GM18508 (cell line): ENCODE measurements at regions not wholly inside any gene's neighbourhood (a gene's known extent, or its start where the extent isn't known, plus 50 kb on each side); places are given as distances from the start of the nearest gene placed in this dataset.
"Not testable (repeated sequence)": the region's sequence is repeated elsewhere in the genome, so short reads cannot be mapped to it uniquely, and the experiment has no call there.

Experiments used
- ATAC-seq: cut with Tn5 transposase; IDR thresholded peaks from one replicate; pipeline ENCODE4 v1.9.1; 2021; ENCODE audit warnings: moderate number of reproducible peaks; ENCODE audit not compliant: insufficient read depth, unreplicated experiment

DNA sequence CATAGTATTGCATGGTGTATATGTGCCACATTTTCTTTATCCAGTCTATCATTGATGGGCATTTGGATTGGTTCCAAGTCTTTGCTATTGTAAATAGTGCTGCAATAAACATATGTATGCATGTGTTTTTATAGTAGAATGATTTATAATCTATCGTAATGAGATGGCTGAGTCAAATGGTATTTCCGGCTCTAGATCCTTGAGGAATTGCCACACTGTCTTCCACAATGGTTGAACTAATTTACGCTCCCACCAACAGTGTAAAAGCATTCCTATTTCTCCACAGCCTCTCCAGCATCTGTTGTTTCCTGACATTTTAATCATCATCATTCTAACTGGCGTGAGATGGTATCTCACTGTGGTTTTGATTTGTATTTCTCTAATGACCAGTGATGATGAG, 608.5 kb upstream of the SEMA6D start:
- not testable (repeated sequence) for ATAC-seq

DNA sequence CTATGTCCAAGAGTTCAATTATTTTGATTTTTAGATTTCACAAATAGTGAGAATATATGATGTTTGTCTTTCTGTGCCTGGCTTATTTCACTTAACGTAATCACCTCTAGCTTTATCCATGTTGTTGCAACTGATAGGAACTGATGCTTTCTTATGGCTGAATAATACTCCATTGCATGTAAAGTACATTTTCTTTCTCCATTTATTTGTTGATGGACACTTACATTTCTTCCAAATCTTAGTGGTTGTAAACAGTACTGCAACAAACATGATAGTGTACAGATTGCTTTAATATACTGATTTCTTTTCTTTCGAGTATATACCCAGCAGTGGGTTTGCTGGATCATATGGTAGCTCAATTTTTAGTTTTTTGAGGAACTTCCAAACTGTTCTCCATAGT, 600.6 kb upstream of the SEMA6D start:
- ATAC-seq = no peak

DNA sequence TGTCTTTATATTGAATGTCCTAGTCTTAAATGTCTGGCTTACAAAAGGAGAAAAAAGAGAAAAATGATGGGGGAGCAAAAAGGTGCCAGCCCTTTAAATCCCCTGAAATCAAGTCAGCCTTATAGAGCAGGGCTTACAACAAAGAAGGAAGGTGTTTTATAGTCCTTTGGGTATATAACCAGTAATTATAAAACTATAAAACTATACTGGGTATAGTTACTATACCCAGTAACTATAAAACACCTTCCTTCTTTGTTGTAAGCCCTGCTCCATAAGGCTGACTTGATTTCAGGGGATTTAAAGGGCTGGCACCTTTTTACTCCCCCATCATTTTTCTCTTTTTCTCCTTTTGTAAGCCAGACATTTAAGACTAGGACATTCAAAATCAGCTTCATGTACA, 598.0 kb upstream of the SEMA6D start:
- ATAC-seq = no peak

DNA sequence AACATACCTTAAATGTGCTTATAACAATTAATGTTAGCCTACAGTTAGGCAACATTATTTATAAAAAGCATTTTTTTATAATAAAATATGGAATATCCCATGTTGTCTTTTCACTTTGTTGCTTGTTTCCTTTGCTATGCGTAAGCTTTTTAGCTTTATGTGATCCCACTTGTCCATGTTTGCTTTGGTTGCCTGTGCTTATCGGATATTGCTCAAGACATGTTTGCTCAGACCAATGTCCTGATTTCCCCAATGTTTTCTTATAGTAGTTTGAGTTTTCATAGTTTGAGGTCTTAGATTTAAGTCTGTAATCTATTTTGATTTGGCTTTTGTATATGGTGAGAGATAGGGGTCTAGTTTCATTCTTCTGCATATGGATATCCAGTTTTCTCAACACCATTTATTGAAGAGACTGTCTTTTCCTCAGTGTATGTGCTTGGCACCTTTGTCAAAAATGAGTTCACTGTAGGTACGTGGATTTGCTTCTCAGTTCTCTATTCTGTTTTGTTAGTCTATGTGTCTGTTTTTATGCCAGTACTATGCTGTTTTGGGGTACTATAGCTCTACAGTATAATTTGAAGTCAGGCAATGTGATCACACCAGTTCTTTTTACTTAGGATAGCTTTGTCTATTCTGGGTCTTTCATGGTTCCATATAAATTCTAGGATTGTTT, 592.7 kb upstream of the SEMA6D start:
- no peak for ATAC-seq

DNA sequence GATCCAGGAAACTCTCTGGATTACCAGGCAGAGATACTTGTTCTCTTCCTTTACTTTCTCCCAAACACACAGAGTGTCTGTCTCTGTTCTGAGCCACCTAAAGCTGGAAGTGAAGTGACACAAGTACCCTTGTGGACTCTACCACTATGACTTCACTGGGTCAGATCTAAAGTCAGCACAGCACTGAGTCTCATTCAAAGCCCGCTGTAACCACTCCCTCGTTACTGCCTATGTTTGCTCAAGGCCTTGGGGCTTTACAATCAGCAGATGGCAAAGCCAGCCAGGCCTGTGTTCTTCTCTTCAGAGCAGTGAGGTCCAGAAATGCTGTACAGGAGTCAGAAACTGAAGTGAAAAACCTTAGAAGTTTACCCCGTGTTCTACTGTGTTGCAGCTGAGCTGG, 588.3 kb upstream of the SEMA6D start:
- ATAC-seq = no peak

DNA sequence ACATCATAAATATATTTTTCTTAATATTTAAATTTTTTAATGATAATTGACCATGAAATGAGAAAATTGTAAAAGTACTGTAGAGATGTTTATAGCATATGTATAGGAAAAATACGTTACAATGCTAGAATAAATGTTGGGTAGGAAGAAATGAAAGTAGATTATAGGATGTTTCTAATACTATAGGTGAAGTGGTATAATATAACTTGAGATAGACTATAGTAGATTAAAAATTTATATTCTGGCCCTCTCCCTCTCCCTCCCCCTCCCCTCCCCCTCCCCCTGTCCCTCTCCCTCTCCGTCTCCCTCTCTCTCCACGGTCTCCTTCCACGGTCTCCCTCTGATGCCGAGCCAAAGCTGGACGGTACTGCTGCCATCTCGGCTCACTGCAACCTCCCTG, 585.9 kb upstream of the SEMA6D start:
- not testable (repeated sequence) for ATAC-seq

DNA sequence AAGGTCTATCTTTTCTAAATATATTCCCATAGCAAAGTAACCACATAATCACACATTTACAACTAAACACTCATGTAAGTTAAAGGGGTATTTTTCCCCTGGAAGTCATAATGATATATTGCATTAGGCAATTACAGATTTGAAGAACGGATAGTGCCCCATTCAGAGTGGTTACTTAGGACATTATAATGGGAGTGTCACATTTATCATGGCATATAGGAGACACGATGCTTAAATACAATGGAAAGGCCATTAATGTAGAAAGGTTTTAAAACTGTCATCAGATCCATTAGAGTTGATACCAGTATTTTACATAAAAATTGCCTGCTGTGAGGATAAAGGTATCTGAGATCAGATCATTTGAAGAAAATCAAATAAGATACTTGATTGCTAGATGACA, 582.0 kb upstream of the SEMA6D start:
- no peak for ATAC-seq

DNA sequence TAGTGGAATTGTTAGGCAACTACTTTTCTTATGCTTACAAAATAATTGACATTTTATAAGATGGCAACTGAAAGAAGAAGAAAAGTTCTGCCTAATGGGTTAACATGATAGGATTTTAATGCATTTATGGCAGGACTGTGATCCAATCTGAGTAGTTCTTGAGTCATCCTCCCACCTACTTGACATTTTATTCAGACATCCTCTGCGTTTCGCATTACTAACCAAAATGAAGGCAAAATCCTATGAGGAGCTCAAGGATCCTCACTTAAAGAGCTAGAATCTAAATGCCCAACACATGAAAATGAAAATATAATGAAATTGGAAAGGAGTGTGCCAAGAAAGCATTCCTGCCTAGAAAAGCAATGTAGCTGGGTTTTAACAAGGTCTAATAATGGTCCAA, 581.1 kb upstream of the SEMA6D start:
- no peak for ATAC-seq

DNA sequence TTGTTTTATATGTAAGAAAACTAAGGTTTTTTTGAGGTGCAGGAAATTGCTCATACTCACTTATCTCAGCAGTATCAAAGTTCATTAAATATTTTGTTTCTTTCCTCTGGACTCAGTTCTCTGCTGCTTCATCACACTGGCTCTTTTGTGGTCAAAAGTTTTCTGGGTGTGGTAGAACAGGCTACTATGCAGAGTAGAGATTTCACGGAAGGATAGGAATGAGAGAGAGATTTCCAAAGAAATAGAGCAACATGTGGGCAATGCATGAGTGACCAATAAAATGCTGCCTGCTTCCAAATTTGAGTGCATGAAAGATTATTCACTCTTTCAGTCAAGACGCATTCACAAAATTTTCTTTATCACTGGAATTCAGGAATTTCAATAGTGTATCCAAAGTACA, 577.3 kb upstream of the SEMA6D start:
- no peak for ATAC-seq

DNA sequence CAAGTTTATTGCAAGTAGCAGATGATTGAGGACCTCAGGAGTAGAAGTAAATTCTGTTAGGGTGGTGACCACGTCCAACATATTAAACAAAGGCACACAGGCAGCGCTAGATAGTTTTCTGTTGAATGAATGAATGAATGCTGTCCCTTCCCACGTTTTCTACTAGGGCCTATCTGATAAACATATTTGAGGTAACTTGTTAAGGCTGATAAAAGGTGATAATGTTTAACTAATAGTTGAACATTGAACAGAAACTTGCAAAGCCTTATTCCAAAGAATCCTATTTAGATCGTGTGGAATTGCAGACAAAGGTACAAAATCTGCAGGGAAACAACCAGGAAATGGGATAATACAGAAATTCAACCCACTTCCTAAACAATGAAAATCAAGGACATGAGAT, 559.5 kb upstream of the SEMA6D start:
- ATAC-seq = no peak

DNA sequence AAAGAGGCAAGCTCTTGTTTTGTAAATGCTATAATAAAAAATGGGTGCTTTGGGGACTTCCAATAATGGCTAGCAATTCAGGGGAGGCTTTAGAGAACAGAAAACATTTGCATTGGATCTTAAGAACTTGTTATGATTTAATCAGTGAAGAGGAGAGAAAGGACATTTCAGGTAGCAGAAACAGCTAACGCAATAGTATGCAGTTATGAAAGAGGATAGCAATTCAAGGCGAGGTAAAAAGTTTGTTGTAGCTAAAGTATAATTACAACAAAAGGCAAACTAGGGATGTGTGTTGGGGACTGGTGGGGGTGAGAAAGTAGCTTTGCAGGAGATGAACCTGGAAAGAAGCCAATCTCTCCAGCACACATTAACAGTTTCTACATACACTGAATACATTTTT, 558.7 kb upstream of the SEMA6D start:
- no peak for ATAC-seq

DNA sequence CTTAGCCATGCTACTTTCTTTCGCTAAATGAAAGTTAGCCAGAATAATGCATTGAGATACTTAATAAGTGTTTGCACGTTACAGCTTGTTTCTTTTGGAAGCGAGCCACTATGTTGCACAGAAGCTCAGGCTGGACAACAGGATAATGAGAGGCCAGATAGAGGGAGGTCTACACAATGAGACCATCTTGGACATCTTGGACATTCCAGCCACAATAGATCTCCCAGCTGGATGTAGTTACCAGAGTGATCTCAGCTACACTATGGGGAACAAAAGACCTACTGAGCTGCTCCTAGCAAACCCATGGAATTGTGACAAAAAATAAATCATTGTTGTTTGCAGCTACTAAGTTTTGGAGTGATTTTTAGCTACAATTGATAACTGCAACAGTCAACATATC, 540.1 kb upstream of the SEMA6D start:
- no peak for ATAC-seq

DNA sequence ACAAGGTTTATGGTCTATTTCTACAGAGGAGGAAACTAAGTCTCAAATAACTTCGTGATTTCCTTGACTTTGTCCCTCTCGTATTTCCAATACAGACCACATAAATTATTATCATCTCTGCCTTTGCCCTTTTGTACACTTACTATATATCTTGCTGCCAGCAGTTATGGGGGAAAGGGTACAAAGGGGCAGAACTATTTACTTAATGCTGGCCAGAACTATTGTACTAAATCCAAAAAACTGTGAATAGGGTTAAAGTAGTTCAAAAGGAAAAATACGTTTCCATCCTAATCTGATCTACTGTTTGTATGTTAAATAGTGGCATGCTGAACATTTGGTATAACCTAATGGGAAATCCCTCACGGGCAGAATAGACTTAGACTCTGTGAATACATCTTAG, 537.3 kb upstream of the SEMA6D start:
- no peak for ATAC-seq

DNA sequence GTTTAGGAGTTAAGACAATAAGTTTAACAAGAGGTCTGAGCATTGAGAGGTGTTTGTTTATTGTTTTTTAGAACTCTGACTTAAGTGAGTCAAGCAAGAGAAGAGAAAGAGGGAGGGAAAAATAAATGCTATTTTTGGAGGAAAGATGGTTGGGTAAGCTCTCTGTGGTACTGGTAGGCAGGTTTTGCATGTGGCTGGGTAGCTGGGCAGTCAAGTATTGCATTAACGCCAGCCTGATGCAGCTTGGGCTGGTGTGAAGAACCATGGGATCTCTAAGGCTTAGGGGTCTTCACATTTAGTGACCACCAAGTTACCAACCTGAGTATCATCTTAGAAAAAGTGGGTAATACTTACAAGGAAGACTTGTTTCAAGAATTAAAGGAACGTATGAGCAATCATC, 534.5 kb upstream of the SEMA6D start:
- no peak for ATAC-seq

DNA sequence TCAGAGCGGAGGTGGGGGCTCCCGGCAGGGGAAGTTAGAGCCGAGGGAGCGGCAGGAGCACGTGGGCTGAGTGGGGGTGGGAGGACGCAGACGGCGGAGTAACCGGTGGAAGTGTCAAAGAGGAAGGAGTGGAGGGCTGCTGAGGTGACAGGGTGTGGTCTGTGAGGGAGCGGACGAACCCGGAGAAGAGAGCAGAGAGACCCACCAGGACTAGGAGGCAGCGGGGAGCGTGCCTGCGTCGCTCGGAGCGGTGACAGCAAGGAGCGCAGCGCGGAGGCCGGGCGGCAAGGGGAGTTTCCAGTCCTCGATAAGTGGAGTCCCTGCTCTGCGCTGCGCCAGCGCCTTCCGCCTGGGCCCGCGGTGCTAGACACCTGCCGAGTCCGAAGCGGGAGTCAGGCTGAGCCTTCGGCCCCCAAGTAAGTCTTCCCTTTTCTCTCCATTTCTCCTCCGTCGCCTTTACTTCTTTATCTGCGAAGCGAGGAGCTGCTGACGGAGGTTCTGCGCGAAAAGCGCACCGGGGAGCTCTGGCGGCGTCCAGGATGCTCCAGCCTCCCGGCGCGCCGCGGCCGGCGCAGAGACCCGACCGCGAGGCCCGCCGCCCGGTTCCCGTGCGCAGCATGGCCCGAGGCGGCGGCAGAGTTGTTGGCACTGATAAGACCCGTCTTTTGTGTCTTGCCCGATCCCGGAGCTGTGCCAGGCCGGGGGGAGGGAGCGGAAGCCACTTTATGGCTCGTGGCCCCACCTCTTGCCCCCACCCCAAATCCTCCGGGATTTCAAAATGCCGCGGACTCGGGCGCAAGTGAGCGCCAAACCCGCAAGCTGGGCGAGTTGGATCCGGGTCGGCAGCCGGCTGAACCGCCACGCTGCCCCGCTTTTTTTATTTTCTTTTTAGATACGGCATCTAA, 533.0 kb upstream of the SEMA6D start:
- ATAC-seq = no peak

DNA sequence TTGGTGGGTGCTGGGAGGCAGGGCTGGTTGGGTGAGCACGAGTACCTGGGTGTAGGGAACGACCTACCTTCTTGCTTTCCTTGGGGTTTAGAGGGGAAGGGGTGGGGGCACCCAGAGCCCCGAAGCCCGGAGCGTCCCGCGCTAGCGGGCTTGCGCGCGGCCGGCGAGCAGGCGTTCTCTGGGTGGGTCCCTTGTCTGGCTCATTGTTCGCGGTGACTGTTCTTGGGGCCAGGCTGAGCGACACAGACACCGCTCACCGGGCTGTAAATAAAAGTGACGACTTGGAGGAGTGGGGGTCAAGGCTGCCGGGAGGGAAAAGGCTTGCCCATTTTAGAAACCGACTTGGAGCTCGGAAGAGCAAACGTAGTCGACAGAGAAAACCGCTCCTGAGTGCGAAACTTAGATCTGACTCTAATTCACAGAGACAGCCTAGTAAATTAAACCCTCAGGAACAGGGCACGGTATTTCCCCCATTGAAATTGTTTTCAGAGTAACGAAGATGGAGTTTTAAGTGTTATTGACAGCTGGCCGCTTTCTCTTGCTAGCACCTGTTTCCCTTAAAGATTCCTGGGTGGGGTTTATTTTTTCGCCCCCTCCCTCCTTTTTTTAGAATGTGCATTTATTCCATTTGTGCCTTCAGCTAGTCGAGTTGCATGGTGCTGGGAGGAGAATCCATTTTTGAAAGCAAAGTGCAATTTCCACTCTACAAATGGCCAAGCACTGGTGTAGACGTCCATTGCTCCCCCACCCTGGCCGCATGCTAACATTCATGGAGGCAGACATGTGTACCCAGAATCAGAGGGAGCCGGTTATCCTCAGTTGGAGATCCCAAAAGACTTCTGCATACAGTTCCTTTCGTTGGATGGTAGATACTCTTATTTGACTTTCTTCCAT, 532.1 kb upstream of the SEMA6D start:
- ATAC-seq = no peak

DNA sequence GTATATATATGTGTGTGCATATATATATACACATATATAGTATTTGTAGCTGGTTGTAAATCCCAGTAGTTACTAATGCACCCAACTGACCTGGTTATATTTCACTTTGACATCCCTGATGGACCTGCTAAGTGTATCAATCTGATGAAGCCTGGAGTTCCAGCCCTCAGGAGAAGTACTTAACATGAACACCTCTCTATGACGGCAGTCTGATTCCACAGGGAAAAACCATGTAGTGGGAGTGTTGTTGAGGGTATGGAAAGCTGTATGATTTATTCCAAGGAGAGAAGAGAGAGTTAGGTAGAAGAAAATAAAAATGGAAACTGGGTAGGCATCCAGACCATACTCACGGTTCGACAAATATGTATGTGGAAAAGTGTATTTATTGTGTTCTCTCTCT, 531.2 kb upstream of the SEMA6D start:
- no peak for ATAC-seq

DNA sequence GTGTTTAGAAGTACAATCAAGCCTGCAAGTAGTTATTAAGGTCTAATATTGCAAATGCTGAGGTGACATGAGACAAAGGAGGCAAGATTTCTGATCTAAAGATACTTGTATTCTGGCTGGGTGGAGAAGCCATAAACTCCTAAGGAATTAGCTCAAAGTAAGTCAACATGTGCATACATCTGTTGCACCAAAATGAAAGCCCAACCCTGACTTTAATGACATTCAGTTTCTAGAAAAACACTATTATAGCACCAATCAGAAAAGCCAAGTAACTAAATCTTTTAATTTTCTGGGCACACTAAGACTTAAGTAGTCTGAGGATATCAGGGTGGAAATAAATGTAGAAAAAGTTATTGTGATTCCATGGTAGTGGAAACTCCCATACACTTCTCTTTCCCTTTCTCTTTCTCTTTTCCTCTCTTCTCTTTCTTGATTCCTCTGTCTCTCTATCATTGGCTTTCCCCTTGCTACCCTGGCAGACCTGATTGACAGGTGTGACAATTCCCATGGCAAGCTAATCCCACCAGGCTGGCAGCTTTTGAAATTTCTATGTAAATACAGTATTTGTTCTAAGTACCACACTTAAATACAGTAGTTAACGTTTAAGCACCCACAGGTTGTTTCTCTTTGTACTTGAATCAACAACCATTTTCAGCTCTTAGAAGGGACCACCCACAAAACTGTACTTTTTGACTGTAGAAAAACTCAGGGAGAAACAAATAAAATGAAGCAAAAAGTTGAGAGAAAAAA, 528.4 kb upstream of the SEMA6D start:
- ATAC-seq = no peak

DNA sequence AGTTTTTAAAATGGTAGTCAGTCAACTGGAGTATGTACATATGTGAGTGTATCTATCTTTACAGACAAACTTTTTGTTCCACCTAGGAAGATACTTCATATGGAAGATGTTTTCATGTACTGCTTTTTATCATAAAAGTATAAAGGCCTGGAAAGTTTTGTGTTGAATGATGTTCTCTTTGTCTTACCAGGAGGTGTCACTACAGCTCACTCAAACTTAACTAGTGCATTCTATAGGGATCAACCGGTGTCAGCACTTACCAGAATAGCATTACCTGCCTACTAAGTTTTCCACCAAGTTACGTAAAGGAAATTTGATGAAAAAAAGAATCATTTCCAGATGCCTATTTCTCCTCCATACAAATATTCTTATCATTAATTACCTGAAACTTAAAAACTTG, 522.6 kb upstream of the SEMA6D start:
- ATAC-seq = no peak

DNA sequence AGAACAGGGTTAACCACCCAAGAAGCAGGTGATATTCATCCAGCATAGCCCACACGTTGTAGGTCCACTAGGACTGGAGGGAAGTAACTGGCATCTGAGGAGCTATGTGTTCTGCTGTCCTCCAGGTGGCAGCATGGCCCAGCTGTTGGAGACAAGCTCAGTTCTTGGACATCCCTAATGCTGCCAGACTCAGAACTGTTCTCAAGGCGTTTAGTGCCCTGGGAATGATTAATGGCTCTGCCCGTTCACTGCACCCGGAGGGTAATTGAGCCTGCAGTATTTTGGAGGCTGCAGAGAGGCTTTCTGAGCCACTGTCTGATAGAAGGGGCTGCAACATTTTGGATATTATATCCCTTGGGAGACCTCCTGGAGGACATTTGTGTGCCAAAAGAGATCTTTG, 521.3 kb upstream of the SEMA6D start:
- peak; percentile 82 for ATAC-seq
